SK-N-MC (cell line): ENCODE measurements at regions not wholly inside any gene's neighbourhood (a gene's known extent, or its start where the extent isn't known, plus 50 kb on each side); places are given as distances from the start of the nearest gene placed in this dataset.

ENCODE experiments used
- DNase-seq: peaks from one replicate; pipeline ENCODE4 v3.0.0-alpha.2; 2011; ENCODE audit warnings: low read depth, low spot score
- H3K27ac ChIP-seq: fragments of 200-600 bp; sonication (generic); 2 replicates; pipeline ENCODE4 v1.5.1; 2016; ENCODE audit warnings: mixed run types
- H3K36me3 ChIP-seq: fragments of 200-600 bp; sonication (generic); 2 replicates; pipeline ENCODE4 v1.6.1; 2017; ENCODE audit warnings: antibody characterized with exemption, low read length, mixed read lengths; ENCODE audit not compliant: insufficient read depth
- H3K4me3 ChIP-seq: fragments of 200-600 bp; sonication (generic); 2 replicates; pipeline ENCODE4 v1.5.1; 2016
- H3K9ac ChIP-seq: fragments of 200-600 bp; sonication (generic); 2 replicates; pipeline ENCODE4 v1.8.0; 2017; ENCODE audit warnings: mixed run types, mixed read lengths; ENCODE audit not compliant: insufficient read length
- H3K9me3 ChIP-seq: fragments of 200-600 bp; sonication (generic); 2 replicates; pipeline ENCODE4 v1.6.1; 2017; ENCODE audit warnings: low read depth, mild to moderate bottlenecking, antibody characterized with exemption, low read length, moderate library complexity, mixed read lengths
- EZH2 ChIP-seq: fragments of 200-600 bp; sonication (generic); IDR thresholded peaks from one replicate; pipeline ENCODE4 v1.6.1; 2017; ENCODE audit warnings: antibody characterized with exemption
- FOXP2 ChIP-seq: optimal IDR thresholded peaks from 2 replicates; pipeline ENCODE3; 2011; ENCODE audit warnings: mild to moderate bottlenecking, moderate library complexity; ENCODE audit not compliant: insufficient read depth; ENCODE audit errors: extremely low read length, control extremely low read depth
- POLR2AphosphoS5 ChIP-seq: IDR thresholded peaks from 2 replicates; pipeline ENCODE4 v1.6.1; 2012; ENCODE audit warnings: mild to moderate bottlenecking, low read depth, low read length, borderline replicate concordance

- Histone ChIP-seq H3K36me3 (no peaks in the 10 kb centered on the region), H3K27ac (no peak overlapping the region), H3K9ac (no peak overlapping the region), H3K9me3 (no peaks in the 10 kb centered on the region), H3K4me3 (no peak overlapping the region)
- no peak for TF ChIP-seq POLR2AphosphoS5
- no peak for TF ChIP-seq FOXP2
- TF ChIP-seq EZH2, result no peak
- DNase-seq, result no peak
These were observed 279.6 kb upstream of the TMEM132C start for GRCh38 chr12:127987199-127987901.

DNA sequence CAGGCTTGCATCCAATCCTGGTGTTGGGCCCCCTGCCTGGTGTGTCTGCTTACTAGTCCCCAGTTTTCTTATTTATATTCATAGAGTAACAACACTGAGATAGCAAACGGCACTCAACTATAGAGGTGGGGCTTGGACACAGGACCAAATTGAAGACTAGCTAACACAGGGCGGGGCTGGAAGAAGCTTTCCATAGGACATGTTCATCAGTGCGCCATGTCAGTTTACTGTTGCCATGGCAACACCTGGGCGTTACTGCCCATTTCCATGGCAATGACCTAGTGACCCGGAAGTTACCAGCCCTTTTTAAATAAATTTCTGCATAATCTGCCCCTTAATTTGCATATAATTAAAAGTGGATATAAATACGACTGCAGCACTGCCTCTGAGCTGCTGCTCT is 275.5 kb upstream of the TMEM132C start:
- Histone ChIP-seq H3K4me3 (no peak overlapping the region), H3K9ac (no peak overlapping the region), H3K9me3 (no peaks in the 10 kb centered on the region), H3K27ac (no peak overlapping the region), H3K36me3 (no peaks in the 10 kb centered on the region)
- TF ChIP-seq FOXP2 (no peak), EZH2 (no peak)
- DNase-seq, result no peak

DNA sequence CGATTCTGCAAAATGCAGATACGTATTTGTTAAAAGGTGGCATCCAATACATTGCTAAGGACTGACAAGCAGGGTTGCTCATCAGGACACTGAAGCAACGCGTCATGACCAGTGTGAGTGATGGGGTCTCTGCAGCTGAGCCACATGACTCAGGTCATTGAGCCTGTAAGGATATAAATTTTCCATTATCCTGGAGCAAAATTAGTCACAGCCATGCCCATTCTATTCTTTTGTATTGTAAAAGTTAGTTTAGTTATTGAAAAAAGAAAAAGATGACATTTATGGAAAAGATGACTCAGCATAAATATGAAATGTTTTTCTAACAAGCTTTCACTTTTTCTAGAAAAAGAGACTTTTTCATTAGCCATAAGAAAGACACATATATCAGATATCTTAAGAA is 268.0 kb upstream of the TMEM132C start:
- Histone ChIP-seq H3K27ac (no peak overlapping the region), H3K9me3 (no peaks in the 10 kb centered on the region), H3K9ac (no peak overlapping the region), H3K36me3 (no peaks in the 10 kb centered on the region), H3K4me3 (no peak overlapping the region)
- DNase-seq, result no peak
- TF ChIP-seq FOXP2 (no peak), EZH2 (no peak), POLR2AphosphoS5 (no peak)

GRCh38 chr12:128004383-128004938 is 262.5 kb upstream of the TMEM132C start:
- no peak for DNase-seq
- no peaks in the 10 kb centered on the region for H3K9me3 ChIP-seq
- no peak overlapping the region for H3K4me3 ChIP-seq
- H3K36me3 ChIP-seq, result no peaks in the 10 kb centered on the region
- no peak overlapping the region for H3K27ac ChIP-seq
- H3K9ac ChIP-seq, result no peak overlapping the region
- TF ChIP-seq EZH2, result no peak
- no peak for TF ChIP-seq FOXP2
- TF ChIP-seq POLR2AphosphoS5, result no peak

GRCh38 chr12:128007250-128007649 is 259.7 kb upstream of the TMEM132C start:
- no peak overlapping the region for H3K9ac ChIP-seq
- no peak for DNase-seq

GRCh38 chr12:128008341-128008740 is 258.6 kb upstream of the TMEM132C start:
- H3K4me3 ChIP-seq, result no peak overlapping the region
- TF ChIP-seq EZH2 (no peak), FOXP2 (no peak), POLR2AphosphoS5 (no peak)
- no peak for DNase-seq

More at GRCh38 chr12:128007250-128007649, 259.7 kb upstream of the TMEM132C start:
- no peak for TF ChIP-seq FOXP2
- no peak for TF ChIP-seq EZH2
- TF ChIP-seq POLR2AphosphoS5, result no peak
- Histone ChIP-seq H3K27ac (no peak overlapping the region), H3K36me3 (no peaks in the 10 kb centered on the region), H3K4me3 (no peak overlapping the region), H3K9me3 (no peaks in the 10 kb centered on the region)

DNA sequence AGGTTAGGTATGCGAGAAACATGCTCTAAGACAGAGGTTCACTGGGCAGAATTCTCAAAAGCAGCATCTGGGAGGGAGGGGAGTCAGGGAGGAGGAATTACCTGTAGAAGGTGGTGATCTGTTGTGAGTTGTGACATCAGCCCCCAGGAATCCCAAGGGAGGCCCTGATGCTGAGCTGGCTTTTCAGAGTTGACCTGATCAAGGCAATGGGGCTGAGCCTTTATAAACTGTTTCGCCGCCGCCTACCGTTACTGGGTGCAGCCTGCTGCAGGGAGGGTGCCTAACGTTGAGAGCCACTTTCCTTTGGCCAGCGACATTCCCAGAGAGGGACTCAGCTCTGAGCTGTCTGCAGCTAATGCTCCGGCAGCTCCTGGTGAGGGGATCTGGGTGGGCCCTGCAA is 257.9 kb upstream of the TMEM132C start:
- no peak for DNase-seq
- Histone ChIP-seq H3K4me3 (no peak overlapping the region), H3K9me3 (no peaks in the 10 kb centered on the region), H3K27ac (no peak overlapping the region), H3K36me3 (no peaks in the 10 kb centered on the region), H3K9ac (no peak overlapping the region)
- no peak for TF ChIP-seq POLR2AphosphoS5

More at GRCh38 chr12:128008341-128008740, 258.6 kb upstream of the TMEM132C start:
- no peak overlapping the region for H3K27ac ChIP-seq
- H3K36me3 ChIP-seq, result no peaks in the 10 kb centered on the region
- no peak overlapping the region for H3K9ac ChIP-seq
- no peaks in the 10 kb centered on the region for H3K9me3 ChIP-seq

- Histone ChIP-seq H3K4me3 (no peak overlapping the region), H3K27ac (no peak overlapping the region), H3K9ac (no peak overlapping the region), H3K9me3 (no peaks in the 10 kb centered on the region), H3K36me3 (no peaks in the 10 kb centered on the region)
- no peak for DNase-seq
- TF ChIP-seq FOXP2 (no peak), EZH2 (no peak)
These were observed 254.9 kb upstream of the TMEM132C start for GRCh38 chr12:128012110-128012509.

DNA sequence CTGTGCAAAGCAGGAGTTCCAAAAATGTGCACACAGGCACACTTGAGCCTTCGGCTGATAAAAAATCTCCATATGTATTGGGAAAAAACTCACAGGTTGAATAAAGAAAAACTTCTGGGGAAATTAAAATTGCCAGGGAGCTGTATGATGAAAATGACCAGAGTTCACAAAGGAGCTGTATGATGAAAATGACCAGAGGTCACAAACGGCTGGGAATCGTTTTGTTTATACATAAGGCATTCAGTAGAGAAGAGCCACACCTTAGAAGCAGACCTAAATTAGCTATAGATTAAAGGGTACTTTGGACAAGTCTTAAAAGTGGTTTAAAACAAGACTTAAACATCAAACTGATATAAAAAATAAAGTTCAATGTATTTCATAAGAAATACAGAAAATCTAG is 251.7 kb upstream of the TMEM132C start:
- Histone ChIP-seq H3K27ac (no peak overlapping the region), H3K9me3 (no peaks in the 10 kb centered on the region), H3K36me3 (no peaks in the 10 kb centered on the region), H3K4me3 (no peak overlapping the region), H3K9ac (no peak overlapping the region)
- TF ChIP-seq EZH2 (no peak), POLR2AphosphoS5 (no peak), FOXP2 (no peak)
- DNase-seq, result no peak
